Adrenal gland (tissue), 5 donors: ENCODE measurements at regions not wholly inside any gene's neighbourhood (a gene's known extent, or its start where the extent isn't known, plus 50 kb on each side); places are given as distances from the start of the nearest gene placed in this dataset.

ENCODE experiments used
- POLR2A ChIP-seq, 2 donors: fragments of 450-650 bp; IDR thresholded peaks; one replicate each; pipeline ENCODE4 v1.6.1; 2017; ENCODE audit warnings: antibody characterized with exemption in 2 of 2, mild to moderate bottlenecking in 2 of 2, moderate library complexity in 1 of 2
- TF ChIP-seq, protein P1 (sequence below), 6 experiments: fragments of 450-650 bp in 4 of 6; fragments of 200-600 bp in 2 of 6; sonication (generic) in 1 of 6; IDR thresholded peaks; 1 replicate in 5 of 6; 2 replicates in 1 of 6; pipeline versions ENCODE4 v1.5.1 to v1.8.0; 2016 to 2021; ENCODE audit warnings: antibody characterized with exemption in 6 of 6, mild to moderate bottlenecking in 2 of 6, moderate library complexity in 1 of 6
- donor health status: DM: no; HTN: no; CAD: no.

DNA sequence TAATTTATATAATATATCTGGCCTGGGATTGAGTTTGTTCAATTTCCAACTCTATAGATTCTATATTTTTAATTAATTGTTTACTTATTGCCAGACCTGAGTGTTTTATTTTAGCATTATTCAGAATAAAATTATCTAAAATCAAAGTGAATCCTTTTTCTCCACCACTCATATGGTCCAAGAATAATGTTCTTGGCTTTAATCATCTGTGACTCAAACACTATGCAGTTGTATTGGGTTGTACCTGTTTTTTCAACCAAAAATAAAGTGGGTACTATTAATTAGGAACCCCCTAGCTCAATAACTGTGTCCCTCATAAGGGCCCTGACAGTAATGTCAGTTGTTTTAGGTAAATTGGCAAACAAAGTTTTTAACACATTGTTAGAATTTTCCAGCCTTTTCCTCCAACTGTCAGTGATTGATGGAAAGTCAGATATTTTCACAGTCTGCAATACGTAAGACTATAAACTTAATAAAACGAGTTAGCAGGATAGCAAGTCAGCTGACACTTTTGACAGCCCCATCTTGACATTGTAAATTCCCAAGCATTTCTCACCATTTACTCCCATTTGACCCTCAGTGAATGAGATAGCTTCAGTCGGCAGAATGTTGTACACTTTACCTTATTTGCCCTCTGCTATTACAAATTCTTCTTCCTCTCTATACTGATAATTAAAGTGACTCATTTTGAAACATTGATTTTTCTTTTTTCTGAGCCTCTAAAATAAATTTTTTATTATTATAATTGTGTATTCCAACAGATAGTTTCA lies 587.4 kb downstream of the METTL4 start:
- TF ChIP-seq, protein P1, sequence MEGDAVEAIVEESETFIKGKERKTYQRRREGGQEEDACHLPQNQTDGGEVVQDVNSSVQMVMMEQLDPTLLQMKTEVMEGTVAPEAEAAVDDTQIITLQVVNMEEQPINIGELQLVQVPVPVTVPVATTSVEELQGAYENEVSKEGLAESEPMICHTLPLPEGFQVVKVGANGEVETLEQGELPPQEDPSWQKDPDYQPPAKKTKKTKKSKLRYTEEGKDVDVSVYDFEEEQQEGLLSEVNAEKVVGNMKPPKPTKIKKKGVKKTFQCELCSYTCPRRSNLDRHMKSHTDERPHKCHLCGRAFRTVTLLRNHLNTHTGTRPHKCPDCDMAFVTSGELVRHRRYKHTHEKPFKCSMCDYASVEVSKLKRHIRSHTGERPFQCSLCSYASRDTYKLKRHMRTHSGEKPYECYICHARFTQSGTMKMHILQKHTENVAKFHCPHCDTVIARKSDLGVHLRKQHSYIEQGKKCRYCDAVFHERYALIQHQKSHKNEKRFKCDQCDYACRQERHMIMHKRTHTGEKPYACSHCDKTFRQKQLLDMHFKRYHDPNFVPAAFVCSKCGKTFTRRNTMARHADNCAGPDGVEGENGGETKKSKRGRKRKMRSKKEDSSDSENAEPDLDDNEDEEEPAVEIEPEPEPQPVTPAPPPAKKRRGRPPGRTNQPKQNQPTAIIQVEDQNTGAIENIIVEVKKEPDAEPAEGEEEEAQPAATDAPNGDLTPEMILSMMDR (IDR thresholded peaks at IDR 0.05), result no peak
- TF ChIP-seq POLR2A (IDR thresholded peaks at IDR 0.05), result no peak
